Astrocyte of the spinal cord (primary cell): ENCODE measurements at regions not wholly inside any gene's neighbourhood (a gene's known extent, or its start where the extent isn't known, plus 50 kb on each side); places are given as distances from the start of the nearest gene placed in this dataset.

Experiments used
- DNase-seq: peaks from one replicate; pipeline ENCODE4 v3.0.0; 2011; ENCODE audit warnings: low read depth, low spot score
- H3K4me3 ChIP-seq: 2 replicates; pipeline ENCODE4 v1.5.1; 2011; ENCODE audit warnings: low read depth, mild to moderate bottlenecking, low read length, moderate library complexity
- CTCF ChIP-seq: IDR thresholded peaks from 2 replicates; pipeline ENCODE4 v1.5.1; 2012; ENCODE audit warnings: low read depth, mild to moderate bottlenecking, low read length, inconsistent platforms
- in situ Hi-C: cut with HindIII; loops from 2 replicates; pipeline ENCODE4 v1.10.0; 2017; ENCODE audit warnings: low sequenced_read_pairs

DNA sequence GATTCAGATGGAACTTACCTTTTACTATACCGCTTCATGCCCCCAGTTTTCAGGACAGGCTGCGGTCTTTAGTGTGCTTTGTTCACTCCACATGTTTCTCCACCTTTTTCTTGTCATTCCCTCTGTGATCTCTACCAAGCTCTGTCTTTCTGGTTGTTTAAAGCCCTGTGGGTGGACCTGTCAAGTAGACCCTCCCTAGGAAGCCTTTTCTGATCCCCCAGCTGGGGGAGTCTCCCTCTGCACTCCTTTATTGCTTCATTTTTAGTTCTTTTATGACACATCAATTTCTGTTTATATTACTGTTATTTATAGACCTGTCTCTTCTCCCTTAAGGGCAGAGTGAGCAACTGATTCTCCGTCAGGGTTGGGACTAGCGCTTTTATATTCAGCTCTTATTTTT is 150.2 kb downstream of the C4orf33 start:
- no peak for TF ChIP-seq CTCF
- no peak overlapping the region for H3K4me3 ChIP-seq
- no peak for DNase-seq
- in situ Hi-C loops: no loop called here

GRCh38 chr4:129246910-129247461 is 151.0 kb downstream of the C4orf33 start:
- in situ Hi-C loops: no loop called here
- TF ChIP-seq CTCF: no peak
- no peak overlapping the region for H3K4me3 ChIP-seq
- no peak for DNase-seq

DNA sequence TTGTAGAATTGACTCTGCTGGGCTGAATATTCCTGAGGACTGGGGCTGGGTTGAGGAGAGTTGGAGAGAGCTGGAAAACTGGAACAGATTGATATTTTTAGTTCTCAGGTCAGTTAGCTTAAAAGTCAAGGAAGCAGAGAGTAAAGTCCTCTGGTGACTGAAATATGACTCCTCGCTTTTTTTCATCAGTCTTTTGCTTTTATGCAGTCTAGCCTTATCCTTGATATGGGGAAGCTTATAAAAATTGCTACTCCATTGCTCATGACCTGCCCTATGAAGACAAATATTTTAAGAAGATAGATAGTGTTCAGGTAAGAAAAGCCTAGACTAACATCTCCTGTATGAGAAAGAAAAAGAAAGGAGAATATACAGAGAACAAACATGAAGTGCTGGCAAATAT is 152.7 kb downstream of the C4orf33 start:
- no peak for TF ChIP-seq CTCF
- H3K4me3 ChIP-seq: no peak overlapping the region
- no peak for DNase-seq
- in situ Hi-C loops: no loop called here

DNA sequence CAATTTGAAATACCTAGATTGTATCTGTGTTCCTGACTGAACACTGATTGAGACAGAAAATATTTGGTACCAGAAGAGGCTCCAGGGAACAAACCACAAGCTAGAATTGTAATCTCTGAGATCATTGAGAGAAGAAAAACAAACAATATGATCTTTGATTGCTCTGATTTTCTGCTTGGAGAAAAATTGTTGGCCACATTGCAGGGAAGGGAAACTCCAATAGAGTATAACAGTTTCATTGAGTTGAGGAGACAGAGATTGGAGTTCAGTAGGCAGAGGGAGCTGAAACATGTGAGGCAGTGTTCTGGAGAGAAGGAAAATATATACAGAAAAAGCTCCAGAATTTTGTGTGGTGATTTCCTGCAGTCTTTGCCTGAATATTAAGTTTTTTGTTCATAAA is 158.2 kb downstream of the C4orf33 start:
- no peak for TF ChIP-seq CTCF
- DNase-seq: peak; percentile 67
- in situ Hi-C loops: no loop called here
- no peak overlapping the region for H3K4me3 ChIP-seq

- no peak for TF ChIP-seq CTCF
- in situ Hi-C loops: no loop called here
- peak; percentile 84 for DNase-seq
Observed at GRCh38 chr4:129254526-129254925, 158.6 kb downstream of the C4orf33 start.

DNA sequence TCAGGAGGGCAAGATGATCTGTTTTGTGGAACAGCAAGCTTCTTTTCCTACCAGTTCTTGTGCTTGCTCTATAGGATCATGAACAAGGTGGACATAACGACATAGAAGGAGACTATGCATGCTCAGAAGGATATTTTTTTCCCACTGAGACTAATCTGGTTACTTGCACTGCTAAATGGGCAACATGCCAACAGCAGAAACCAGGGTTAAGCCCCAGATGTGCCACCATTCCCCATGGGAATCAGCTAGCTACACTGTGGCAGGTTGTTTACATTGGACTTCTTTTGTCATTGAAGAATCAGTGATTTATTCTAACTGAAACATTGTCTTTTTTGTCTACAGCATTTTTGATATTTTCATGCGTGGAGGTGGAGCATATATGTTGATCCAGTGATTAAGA is 165.6 kb downstream of the C4orf33 start:
- in situ Hi-C loops: no loop called here
- no peak overlapping the region for H3K4me3 ChIP-seq

More at GRCh38 chr4:129254526-129254925, 158.6 kb downstream of the C4orf33 start:
- no peak overlapping the region for H3K4me3 ChIP-seq

More for the DNA sequence above, 165.6 kb downstream of the C4orf33 start:
- no peak for TF ChIP-seq CTCF
- DNase-seq: no peak
